ENCODE measurements at regions not wholly inside any gene's neighbourhood (a gene's known extent, or its start where the extent isn't known, plus 50 kb on each side); places are given as distances from the start of the nearest gene placed in this dataset.

- H3K4me3 ChIP-seq (ENCODE audit: low read depth, low read length) = no peak overlapping the region
- no peaks in the 10 kb centered on the region for H3K9me3 Mint-ChIP-seq (ENCODE audit: unreplicated experiment)
- H3K27ac Mint-ChIP-seq (ENCODE audit: unreplicated experiment) = no peak overlapping the region
- no peaks in the 10 kb centered on the region for H3K4me1 Mint-ChIP-seq (ENCODE audit: low read depth, unreplicated experiment)
- BruUV-seq (replicated peaks) = no TSS peak
- H3K9me3 ChIP-seq = no peaks in the 10 kb centered on the region
- no peak overlapping the region for H3K4me3 Mint-ChIP-seq (ENCODE audit: unreplicated experiment)
- no peaks in the 10 kb centered on the region for H3K36me3 ChIP-seq (ENCODE audit: control insufficient read depth, insufficient read depth, low read length)
- intact Hi-C loops (cut with micrococcal nuclease; ENCODE audit: unreplicated experiment) = no loop called here
- peaks cover 3% of the 10 kb centered on the region for H3K27me3 Mint-ChIP-seq (ENCODE audit: insufficient read depth, unreplicated experiment)
- H3K4me1 ChIP-seq = no peaks in the 10 kb centered on the region
- H3K27me3 ChIP-seq (replicated peaks; ENCODE audit: control insufficient read depth, insufficient read depth, low read length) = no peaks in the 10 kb centered on the region
- no peak for DNase-seq
- H3K36me3 Mint-ChIP-seq (ENCODE audit: insufficient read depth, unreplicated experiment) = peaks cover 5% of the 10 kb centered on the region
- ChIA-PET POLR2A (no interaction called here), CTCF (no interaction called here)
- no peak for TF ChIP-seq CTCF (IDR thresholded peaks at IDR 0.05; ENCODE audit: insufficient read depth in 1 of 2, low read depth in 1 of 2, low read length in 1 of 2, severe bottlenecking in 1 of 2, unreplicated experiment in 1 of 2)
These were observed 661.9 kb downstream of the ANXA1 start for GRCh38 chr9:73813546-73813945.

GRCh38 chr9:73816905-73817304 lies 665.2 kb downstream of the ANXA1 start:
- H3K4me3 Mint-ChIP-seq (ENCODE audit: unreplicated experiment) = no peak overlapping the region
- intact Hi-C loops (cut with micrococcal nuclease; ENCODE audit: unreplicated experiment) = no loop called here
- H3K27me3 Mint-ChIP-seq (ENCODE audit: insufficient read depth, unreplicated experiment) = peaks cover 3% of the 10 kb centered on the region
- no peak overlapping the region for H3K27ac Mint-ChIP-seq (ENCODE audit: unreplicated experiment)
- no peaks in the 10 kb centered on the region for H3K36me3 ChIP-seq (ENCODE audit: control insufficient read depth, insufficient read depth, low read length)
- peaks cover 5% of the 10 kb centered on the region for H3K36me3 Mint-ChIP-seq (ENCODE audit: insufficient read depth, unreplicated experiment)
- H3K9me3 Mint-ChIP-seq (ENCODE audit: unreplicated experiment) = no peaks in the 10 kb centered on the region
- no peaks in the 10 kb centered on the region for H3K9me3 ChIP-seq
- no peak for DNase-seq
- no peak for TF ChIP-seq CTCF (IDR thresholded peaks at IDR 0.05; ENCODE audit: insufficient read depth in 1 of 2, low read depth in 1 of 2, low read length in 1 of 2, severe bottlenecking in 1 of 2, unreplicated experiment in 1 of 2)
- H3K4me1 Mint-ChIP-seq (ENCODE audit: low read depth, unreplicated experiment) = no peaks in the 10 kb centered on the region
- H3K4me3 ChIP-seq (ENCODE audit: low read depth, low read length) = no peak overlapping the region
- BruUV-seq (replicated peaks) = no TSS peak
- H3K27me3 ChIP-seq (replicated peaks; ENCODE audit: control insufficient read depth, insufficient read depth, low read length) = no peaks in the 10 kb centered on the region
- no peaks in the 10 kb centered on the region for H3K4me1 ChIP-seq
- CTCF ChIA-PET = no interaction called here
- POLR2A ChIA-PET = no interaction called here

- Mint-ChIP-seq H3K36me3 (ENCODE audit: insufficient read depth, unreplicated experiment) (no peaks in the 10 kb centered on the region), H3K9me3 (ENCODE audit: unreplicated experiment) (no peaks in the 10 kb centered on the region), H3K27me3 (ENCODE audit: insufficient read depth, unreplicated experiment) (no peaks in the 10 kb centered on the region), H3K4me1 (ENCODE audit: low read depth, unreplicated experiment) (no peaks in the 10 kb centered on the region), H3K27ac (ENCODE audit: unreplicated experiment) (no peak overlapping the region), H3K4me3 (ENCODE audit: unreplicated experiment) (no peak overlapping the region)
- no TSS peak for BruUV-seq (replicated peaks)
- Histone ChIP-seq H3K36me3 (ENCODE audit: control insufficient read depth, insufficient read depth, low read length) (no peaks in the 10 kb centered on the region), H3K27me3 (replicated peaks; ENCODE audit: control insufficient read depth, insufficient read depth, low read length) (no peaks in the 10 kb centered on the region), H3K9me3 (no peaks in the 10 kb centered on the region), H3K4me3 (ENCODE audit: low read depth, low read length) (no peak overlapping the region), H3K4me1 (no peaks in the 10 kb centered on the region)
- TF ChIP-seq CTCF (IDR thresholded peaks at IDR 0.05; ENCODE audit: insufficient read depth in 1 of 2, low read depth in 1 of 2, low read length in 1 of 2, severe bottlenecking in 1 of 2, unreplicated experiment in 1 of 2) = no peak
- intact Hi-C loops (cut with micrococcal nuclease; ENCODE audit: unreplicated experiment) = no loop called here
- POLR2A ChIA-PET = no interaction called here
- CTCF ChIA-PET = no interaction called here
- DNase-seq = no peak
These were observed 672.5 kb upstream of the RORB start for GRCh38 chr9:73824671-73825070.

All from Caco-2 (cell line).